HG03108 (cell line): ENCODE measurements at regions not wholly inside any gene's neighbourhood (a gene's known extent, or its start where the extent isn't known, plus 50 kb on each side); places are given as distances from the start of the nearest gene placed in this dataset.

Source experiments
- ATAC-seq: cut with Tn5 transposase; IDR thresholded peaks from one replicate; pipeline ENCODE4 v1.9.1; 2021; ENCODE audit warnings: moderate library complexity; ENCODE audit not compliant: unreplicated experiment

DNA sequence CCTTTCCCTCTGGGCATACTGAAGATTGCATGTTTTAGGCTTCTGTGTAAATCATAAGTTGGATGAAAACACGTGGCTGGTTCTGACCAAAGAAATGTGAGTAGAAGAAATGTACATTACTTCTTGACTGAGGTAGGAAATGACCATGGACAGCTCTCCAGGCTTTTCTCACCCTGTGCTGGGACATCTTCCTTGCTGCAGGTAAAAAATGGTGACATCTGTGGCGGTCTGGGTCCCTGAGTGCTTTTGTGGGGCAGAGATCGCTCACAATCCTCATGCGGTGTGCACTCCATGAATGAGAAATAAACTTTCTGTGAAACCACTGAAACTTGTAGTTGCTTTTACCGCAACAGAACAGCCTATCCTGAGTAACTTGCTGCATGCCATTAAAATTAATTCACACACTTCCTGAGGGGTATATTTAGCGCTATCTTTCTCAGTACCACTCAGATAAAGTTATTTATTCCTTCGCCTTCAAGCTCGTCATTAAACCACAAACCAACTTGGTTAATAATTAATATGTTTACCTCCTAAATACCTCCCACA, 730.4 kb downstream of the EFNA5 start:
- no peak for ATAC-seq

DNA sequence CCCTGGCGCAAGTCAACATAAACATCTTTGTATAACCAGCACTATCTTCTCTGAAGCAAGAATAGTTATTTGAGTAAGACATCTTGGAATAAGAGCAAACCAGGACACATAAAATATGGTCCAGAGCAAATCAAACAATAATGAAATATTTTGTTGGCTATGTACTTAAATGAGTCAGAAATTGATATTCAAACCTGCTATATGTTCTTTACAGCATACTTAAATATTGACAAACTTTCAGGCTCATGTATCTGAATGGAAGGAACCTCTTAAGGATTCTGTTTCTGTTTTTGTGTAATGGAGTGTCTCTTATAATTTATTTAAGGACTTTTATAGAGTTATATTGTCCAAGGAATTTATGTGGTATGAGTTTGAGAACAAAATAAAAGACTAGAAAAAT, 747.3 kb downstream of the EFNA5 start:
- no peak for ATAC-seq

DNA sequence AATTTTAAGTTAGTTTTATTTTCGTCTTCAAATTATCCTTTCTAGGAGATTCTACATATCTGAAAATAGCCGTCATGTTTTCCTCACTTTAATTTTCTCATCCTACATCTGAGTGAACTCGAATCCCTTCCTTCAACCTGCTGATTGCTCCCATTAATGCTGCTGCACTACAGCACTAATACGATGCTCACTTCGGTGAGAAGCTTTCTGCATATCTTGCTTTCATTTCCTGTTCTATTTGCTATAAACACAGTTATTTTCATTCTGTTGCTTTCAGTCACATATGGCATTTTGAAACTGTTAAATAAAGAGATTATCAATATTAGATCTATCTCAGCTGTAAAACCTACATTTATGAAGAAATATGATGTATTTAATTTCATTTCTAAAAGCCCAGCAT, 749.2 kb downstream of the EFNA5 start:
- ATAC-seq = no peak

DNA sequence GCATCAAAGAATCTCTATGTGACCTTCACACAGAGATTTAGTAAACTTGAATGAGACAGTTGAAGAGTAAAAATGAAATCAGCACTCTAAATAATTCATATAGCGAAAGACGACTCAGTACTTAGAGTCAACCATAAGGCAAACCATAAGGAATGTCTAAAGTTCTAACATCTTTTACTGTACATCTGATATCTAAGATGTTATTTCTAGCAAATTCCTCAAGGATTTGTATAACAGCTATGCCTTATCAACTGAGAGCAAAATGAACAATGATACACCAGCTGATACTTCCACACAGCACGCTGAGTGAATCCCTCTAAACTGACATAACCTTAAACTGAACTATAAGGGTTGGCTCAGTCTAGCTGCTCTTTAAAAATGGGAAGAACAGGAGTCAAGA, 760.3 kb downstream of the EFNA5 start:
- no peak for ATAC-seq

DNA sequence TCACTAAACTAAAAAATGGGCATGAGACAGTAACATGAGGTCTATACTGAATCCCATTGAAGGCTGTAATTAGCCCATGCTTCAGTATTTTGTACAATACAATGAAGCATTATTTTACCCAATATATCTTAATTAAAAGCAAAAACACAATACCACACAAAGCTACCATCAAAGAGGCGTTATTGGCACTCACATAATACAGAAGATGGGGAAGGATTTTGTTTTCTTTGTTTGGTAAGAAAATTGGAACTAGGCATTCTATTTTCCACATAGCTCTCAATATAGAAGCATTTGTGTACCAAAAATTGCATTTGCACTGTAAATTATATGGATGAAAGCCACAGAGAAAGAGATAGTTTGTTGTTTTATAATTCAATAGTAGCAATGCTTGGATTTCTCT, 761.0 kb downstream of the EFNA5 start:
- no peak for ATAC-seq

DNA sequence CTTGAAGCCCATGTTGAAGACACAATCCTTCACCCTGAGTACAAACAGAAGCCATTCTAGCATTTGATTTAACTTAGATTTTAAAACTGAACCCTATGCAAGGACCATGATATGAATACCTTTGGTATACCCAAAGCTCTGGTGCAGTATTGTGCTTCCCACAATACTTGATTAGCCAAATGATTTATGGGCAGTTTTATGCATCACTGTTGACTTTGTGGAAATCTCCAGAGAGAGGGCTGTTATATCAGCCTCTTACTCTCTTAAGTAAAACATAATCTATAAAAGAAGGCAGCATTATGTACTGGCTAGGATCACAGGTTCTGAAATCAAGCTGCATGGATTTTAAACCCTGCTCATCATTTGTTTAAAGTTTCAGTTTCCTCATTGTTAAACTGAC, 762.8 kb downstream of the EFNA5 start:
- ATAC-seq = no peak

DNA sequence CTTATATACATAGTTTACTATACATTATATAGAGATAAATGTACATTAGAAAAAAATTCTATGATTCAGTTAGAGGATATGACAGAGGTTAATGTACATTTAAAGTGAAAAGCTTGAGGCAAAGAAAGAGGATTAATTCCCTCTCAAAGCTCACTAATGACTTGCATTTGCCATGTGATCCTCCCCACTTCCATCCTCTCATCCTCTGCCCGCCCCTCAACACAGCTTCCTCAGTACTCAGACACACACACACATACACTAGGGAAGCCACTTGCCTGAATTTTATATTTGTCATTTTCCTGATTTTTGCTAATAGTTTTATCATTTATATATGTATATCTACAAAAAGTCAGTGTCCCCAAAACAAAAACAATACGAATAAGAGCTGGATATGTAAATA, 764.5 kb downstream of the EFNA5 start:
- ATAC-seq = no peak

DNA sequence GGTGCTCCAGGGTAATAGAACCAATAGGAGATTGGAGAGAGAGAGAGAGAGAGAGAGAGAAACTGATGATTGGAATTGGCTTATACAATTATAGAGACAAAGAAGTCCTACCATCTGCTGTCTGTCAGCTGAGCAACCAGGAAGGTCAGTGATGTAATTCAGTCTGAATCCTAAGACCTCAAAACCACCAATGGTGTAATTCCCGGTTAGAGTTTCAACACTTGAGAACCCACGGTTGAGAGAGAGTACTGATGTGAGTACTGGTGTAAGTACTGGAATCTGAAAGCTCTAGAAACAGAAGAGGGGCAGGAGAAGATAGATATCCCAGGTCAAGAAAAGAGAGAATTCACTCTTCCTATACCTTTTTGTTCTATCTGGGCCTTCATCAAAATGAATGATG, 775.8 kb downstream of the EFNA5 start:
- no peak for ATAC-seq

DNA sequence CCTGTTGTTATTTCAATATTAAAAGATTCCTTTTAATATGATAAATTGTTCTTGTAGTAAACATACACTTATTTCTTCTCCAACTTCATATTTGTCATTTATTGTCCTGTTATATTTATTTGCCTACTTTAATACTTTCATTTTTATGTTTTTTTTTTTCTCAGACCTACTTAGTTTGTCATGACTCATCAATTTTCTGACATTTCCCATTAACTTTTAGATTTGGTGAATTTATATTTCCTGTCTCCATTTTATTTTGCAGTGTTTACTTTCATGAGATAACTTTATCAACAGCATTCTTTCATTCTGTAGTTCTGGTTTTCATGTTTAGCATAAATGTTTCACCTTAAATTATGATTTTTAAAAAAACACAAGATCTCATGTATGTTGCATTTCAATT, 788.7 kb downstream of the EFNA5 start:
- ATAC-seq = no peak

DNA sequence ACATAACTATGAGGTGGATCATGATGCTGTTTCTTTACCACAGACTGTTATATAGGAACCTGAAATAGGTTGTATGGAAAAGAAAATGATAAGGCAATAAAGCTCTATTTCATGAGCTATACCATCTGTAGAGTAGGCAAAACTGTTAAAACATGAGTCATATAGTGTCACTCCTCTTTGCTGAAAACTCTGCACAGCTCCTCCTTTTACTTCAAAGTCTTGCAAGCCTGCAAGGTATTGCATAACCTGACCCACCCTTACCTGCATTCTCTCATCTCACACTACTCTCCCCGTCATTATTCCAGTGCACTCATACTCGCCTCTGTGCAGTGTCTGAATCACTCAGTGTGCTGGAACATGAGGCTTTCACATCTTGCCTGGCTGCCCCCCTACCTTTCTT, 790.1 kb downstream of the EFNA5 start:
- ATAC-seq = no peak

DNA sequence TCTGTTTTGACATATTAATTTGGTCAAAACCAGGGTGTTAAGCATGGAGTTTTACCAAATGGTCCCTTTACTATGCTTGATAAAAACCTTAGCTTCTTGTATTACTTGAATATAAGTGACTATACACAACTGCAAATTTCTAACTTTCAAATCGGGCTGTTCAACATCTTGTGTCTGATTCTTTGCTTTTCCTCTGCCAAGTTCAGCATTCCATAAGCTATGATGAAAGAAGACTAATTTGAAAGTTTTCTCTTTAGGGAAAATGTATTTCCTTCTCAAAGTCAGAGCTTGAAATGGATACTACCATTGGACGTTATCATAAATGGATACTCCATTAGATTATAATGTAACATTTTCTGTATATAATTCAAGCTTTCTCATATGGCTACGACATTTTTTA, 792.9 kb downstream of the EFNA5 start:
- no peak for ATAC-seq

DNA sequence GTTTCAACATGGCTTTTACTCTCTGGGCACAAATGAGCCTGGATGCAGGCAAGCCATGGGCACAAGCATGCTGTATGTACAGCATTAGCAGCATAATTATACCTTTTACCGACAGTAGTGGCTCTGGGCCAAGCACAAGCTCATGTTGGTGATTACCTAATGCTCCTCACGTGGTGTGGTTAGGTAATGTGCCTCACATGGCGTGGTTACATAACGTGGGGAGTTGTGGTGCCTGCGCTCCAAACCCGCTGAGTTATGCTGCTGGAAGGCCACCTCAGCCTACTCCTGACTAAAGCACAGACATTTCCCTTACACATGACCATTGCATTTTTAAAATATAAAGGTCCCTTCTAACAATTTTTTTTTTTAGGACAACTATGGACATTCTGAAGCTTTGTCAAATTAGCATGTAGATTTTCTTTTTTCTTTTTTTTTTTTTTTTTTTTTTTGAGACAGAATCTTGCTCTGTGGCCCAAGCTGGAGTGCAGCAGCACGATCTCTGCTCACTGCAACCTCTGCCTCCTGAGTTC, 794.0 kb downstream of the EFNA5 start:
- no peak for ATAC-seq

DNA sequence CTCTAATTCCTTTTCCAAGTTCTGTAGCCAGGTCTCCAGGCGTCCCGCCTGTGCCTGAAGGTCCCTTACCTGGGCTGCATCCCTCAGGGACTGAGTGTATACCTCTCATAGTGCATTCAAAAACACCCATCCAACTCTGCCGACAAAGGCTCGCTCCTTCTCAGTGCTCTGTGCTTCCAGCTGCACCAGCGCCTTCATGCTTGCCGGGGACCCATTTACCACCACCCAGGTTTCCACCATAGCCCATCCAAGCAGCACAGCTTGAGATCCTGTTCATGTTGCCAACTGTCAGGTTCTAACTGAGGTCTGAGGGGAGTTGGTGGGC, 794.5 kb downstream of the EFNA5 start:
- no peak for ATAC-seq

DNA sequence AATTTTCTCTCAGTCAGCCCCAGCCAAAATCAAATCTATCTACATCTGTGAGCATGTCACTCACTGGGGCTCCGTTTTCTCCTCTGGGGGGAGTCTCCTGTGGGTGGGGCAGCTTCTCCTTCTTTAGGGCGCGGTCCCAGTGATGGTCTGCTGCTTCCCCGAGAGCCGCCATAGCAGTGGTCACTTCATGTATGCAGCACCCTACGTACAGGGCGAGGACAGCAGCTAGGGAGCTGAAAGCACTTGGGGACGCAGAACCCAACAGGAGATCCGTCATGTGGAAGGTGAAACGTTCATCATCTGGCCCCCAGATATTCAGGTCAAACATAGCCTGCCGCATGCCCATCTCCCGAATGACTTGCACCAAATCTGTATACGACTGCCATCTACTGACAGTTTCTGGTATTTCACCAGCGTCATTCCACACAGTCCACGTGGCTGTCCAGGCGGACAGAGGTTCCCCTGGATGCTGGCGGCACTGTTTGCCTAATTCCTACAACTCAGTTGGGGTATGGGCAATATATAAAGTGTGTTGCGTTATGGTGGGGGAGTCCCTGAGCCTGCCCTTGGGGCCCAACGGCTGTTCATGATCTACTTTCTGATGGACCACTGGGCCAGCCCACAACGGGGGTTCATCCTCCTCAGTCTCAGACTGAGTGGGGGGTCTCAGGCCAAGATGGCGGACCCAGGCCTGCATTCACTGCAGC, 795.0 kb downstream of the EFNA5 start:
- ATAC-seq = no peak

DNA sequence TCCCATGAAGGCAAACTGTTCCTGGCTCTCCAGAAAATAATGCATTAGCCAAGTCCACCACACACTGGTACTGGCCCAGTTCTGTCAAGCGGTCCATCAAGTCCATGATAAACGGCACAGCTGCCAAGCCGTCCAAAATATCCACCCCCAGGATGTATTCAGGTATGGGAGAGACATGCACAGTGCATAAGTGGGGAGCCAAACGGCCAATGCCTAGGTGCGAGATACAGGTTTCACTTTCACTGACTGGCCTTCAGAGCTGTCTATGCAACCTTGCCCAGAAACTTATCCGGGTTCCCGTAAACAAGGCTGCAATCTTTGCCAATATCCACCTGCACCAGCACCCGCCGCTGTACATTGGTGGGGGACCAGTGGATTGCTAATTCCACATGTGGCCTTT, 795.8 kb downstream of the EFNA5 start:
- ATAC-seq = no peak

DNA sequence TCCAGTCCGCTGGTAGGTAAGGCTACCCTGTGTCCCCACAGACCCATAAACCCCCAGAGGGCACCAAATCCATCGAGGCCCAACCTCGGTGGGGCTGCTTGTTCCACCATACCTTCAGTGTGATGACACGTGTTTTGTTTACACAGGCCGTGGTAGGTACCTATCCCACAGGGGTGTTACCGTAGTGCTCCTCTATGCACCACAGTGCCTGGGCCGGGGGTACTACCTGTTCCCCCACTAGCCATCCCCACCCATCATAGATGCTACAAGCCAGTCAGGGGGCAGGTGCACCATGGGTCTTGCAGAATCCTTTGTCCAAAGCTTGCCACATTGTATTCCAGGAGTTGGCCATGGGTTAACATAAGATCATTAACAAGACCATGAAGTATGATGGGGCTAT, 796.2 kb downstream of the EFNA5 start:
- no peak for ATAC-seq

DNA sequence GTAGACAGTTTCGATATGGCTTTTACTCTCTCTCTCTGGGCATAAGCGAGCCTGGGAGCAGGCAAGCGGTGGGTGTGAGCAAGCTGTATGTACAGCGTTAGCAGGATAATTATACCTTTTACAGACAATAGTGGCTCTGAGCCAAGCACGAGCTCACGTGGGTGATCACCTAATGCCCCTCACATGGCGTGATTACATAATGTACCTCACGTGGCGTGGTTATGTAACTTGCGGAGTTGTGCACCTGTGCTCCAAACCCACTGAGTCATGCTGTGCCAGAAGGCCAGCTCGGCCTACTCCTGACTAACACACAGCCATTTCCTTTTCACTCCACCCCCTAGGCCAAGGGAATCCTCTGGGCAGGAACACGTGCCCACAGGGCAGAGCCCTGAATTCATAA, 797.2 kb downstream of the EFNA5 start:
- ATAC-seq = no peak

DNA sequence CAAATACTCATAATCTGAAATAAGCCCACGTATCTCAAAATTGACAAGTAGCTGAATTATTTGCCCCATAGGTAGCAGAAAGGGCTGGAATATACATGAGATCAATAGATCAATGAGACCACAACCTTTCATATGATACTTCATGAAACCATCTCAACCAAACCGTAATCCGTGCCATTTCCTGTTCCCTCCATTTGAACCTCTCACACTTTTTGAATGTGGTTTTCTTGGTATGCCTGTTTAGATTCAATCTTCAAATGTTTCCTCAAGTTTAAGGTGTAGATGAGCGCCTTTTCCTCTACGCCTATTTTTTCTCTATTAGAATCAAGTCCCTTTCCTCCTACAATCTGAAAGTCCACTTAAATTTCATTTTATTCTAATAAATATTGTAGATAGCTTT, 805.5 kb downstream of the EFNA5 start:
- ATAC-seq = no peak

DNA sequence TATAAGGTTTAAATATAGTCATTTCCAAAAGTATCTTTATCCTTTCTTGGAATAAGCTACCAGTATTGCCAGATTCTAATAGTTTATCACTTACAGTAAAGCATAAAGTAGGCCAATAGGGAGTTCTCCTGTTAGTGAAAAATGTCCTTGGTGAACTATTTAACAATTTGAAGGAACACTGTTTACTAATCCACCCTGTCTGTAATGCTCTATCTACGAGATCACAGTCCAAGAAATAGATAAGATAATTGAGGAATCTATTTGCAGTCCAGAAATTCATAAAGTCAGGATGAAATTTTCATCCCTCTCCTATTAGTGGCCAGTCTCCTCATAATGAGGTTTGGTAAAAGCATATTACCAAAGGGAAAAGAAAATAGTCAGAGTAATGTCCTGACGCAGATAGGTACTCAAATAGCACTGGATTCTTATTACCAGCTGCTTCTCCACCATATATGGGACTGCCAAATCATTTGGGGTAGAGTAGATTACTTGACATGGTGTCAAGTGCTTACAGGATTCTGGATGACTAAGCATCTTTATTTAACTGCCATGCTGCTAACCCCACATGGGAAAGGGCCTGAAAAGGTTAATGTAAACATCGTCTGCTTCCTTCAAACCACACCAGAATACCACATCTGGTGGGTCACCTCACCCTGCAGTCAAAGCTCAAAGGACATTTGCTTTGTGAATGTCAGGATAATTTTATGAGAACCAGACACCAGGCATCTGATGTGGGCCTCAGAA, 808.1 kb downstream of the EFNA5 start:
- no peak for ATAC-seq

DNA sequence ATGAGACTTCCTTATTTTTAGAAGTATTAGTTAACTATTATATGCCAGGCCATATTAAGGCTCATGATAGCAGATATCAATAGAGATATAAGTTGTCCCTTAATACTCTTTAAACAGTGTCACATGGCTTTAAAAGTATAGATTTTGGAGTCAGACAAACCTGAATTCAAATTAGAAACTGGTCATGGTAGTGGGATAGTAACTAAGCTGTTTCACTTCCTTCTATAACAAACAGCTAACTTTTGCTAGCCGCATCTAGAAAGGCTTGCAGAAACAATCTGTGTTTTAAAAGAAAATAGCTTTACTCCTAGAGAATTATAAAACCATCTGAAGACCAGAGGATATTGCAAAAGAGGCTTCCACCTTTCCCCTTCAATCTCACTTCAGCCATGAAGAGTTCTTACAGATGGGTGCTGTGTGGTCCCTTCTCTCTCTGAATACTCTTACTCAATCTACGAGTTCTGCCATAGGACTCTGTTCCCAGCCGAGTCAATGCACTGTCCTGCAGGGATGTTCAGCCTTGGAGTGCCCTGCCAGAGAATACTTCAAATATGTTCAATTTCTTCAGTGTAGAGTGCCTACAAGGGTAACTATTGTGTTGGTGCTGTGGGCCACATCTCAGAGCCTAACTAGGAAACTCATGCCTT, 810.2 kb downstream of the EFNA5 start:
- no peak for ATAC-seq

DNA sequence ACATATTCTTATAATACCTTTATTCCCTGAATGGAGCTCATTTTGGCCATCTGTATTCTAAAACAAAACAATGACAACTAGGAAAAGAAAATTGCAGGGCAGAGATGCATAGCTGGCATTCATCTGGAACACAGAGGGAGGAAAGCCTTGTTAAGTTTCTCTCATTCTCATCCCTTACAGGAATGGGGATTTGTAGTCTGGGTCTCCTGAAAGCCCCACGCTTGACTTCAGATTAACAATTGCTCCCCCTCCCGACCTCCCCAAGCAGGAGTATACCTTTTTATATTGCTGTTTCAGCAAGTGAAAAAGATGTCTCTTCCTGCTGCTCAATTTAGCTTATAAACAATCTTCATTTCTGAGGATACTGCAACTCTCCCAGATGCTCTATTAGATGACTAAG, 812.1 kb downstream of the EFNA5 start:
- ATAC-seq = no peak

DNA sequence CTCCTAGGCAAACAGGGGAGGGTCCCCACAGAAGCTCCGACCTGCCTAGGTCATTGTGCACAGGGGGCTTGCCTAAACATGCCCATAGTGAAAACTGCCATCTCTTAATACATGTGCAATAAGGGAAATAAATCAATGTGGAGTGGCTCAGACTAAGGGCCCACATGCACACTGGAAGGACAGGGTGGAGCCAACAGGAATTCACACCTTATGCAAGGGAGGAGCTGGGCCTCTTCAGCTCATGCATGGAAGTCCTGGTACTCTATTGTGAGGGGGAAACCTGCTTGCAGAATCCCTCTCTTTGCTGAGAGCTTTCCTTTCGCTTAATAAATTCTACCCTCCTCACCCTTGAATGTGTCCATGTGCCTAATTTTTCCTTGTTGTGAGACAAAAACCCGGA, 815.8 kb downstream of the EFNA5 start:
- no peak for ATAC-seq
